Activated naive CD8-positive, alpha-beta T cell treated with anti-CD3 and anti-CD28 coated beads, Interleukin-2, amount 10 ng/mL, durations not matched to agents 7 days and 5 days (primary cell): ENCODE measurements at regions not wholly inside any gene's neighbourhood (a gene's known extent, or its start where the extent isn't known, plus 50 kb on each side); places are given as distances from the start of the nearest gene placed in this dataset.
"Not testable (repeated sequence)": the region's sequence is repeated elsewhere in the genome, so short reads cannot be mapped to it uniquely, and the experiment has no call there.

ENCODE experiments used
- ATAC-seq: fragments of 150-1000 bp; cut with Tn5 transposase; one replicate; pipeline ENCODE4 v1.10.0; 2021; ENCODE audit warnings: low read depth, moderate library complexity
- POLR2A ChIA-PET: fragments of 350-600 bp; sonication (Branson Sonifier 250); formaldehyde crosslinking; loops from one replicate; lab custom pipeline; 2021; ENCODE audit warnings: antibody characterized with exemption; lab: Charles Lee
- DNase-seq: peaks from one replicate; pipeline ENCODE4 v3.0.0; 2021
- H3K27ac Mint-ChIP-seq: one replicate; pipeline ENCODE4 v1.8.0; 2022; ENCODE audit warnings: mild to moderate bottlenecking, mixed read lengths
- H3K27me3 Mint-ChIP-seq: one replicate; pipeline ENCODE4 v1.8.0; 2022; ENCODE audit warnings: mild to moderate bottlenecking, moderate library complexity, mixed read lengths
- H3K36me3 Mint-ChIP-seq: one replicate; pipeline ENCODE4 v1.8.0; 2021; ENCODE audit warnings: mild to moderate bottlenecking, mixed read lengths
- H3K4me1 Mint-ChIP-seq: one replicate; pipeline ENCODE4 v1.8.0; 2021; ENCODE audit warnings: mixed read lengths
- H3K4me3 Mint-ChIP-seq: one replicate; pipeline ENCODE4 v1.8.0; 2022; ENCODE audit warnings: mild to moderate bottlenecking, moderate library complexity, mixed read lengths
- H3K9me3 Mint-ChIP-seq: one replicate; pipeline ENCODE4 v1.8.0; 2021; ENCODE audit warnings: mixed read lengths

DNA sequence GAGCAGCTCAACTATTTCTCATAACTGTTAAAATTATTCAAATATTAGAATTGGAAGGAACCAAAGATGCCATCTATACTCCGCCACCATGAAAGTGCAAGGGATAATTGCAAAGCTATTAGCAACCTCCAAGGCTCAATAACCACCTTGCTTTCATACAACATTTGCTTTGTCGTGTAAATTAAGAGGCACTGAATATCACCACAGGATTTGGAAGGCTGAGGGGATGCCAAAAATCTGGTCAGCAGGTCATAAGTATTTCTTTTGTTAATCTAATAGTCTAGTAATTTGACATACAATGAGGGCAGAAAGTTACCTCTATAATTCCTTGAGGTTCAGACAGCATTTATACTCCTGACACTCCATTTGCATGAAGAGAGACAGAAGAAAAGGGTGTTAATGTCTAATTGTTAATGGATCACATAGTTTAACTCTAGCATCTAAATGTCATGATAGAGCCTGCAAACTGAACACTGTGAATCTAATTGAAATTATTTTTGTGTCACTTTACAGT lies 200.9 kb upstream of the DIAPH2 start:
- Mint-ChIP-seq H3K27me3 (no peaks in the 10 kb centered on the region), H3K4me3 (no peak overlapping the region), H3K9me3 (no peaks in the 10 kb centered on the region), H3K27ac (no peak overlapping the region), H3K36me3 (no peaks in the 10 kb centered on the region), H3K4me1 (no peaks in the 10 kb centered on the region)
- POLR2A ChIA-PET, result no interaction called here
- DNase-seq, result no peak
- no peak for ATAC-seq

GRCh38 chrX:96486687-96487086 lies 198.0 kb upstream of the DIAPH2 start:
- H3K27ac Mint-ChIP-seq, ATAC-seq, DNase-seq, POLR2A ChIA-PET, H3K4me3 Mint-ChIP-seq, H3K9me3 Mint-ChIP-seq, H3K36me3 Mint-ChIP-seq, H3K4me1 Mint-ChIP-seq, H3K27me3 Mint-ChIP-seq: not testable (repeated sequence)

DNA sequence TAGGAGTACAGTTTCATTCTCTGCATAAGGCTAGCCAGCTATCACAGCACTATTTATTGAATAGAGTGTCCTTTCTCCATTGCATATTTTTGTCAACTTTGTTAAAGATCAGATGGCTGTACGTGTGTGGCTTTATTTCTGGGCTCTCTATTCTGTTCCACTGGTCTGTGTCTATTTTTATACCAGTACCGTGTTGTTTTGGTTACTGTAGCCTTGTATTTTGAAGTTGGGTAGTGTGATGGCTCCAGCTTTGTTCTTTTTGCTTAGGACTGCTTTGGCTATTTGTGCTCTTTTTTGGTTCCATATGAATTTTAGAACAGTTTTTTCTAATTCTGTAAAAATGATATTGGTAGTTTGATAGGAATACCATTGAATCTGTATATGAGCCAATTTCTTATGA lies 182.1 kb upstream of the DIAPH2 start:
- Mint-ChIP-seq H3K4me1 (no peaks in the 10 kb centered on the region), H3K36me3 (no peaks in the 10 kb centered on the region), H3K27ac (no peak overlapping the region), H3K9me3 (no peaks in the 10 kb centered on the region), H3K27me3 (no peaks in the 10 kb centered on the region), H3K4me3 (no peak overlapping the region)
- POLR2A ChIA-PET, result no interaction called here
- DNase-seq (no peak), ATAC-seq (no peak)

DNA sequence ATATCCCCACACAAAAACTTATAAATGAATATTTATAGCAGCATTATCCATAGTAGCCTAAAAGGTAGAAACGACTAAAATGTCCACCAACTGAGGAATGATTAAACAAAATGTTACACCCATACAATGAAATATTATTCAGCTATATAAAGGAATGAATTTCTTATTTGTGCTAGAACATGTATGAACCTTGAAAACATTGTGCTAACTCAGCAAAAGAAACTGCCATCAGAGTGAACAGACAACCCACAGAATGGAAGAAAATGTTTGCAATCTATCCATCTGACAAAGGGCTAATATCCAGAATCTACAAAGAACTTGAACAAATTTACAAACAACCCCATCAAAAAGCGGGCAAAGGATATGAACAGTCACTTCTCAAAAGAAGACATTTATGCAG lies 155.3 kb upstream of the DIAPH2 start:
- DNase-seq, ATAC-seq, H3K27me3 Mint-ChIP-seq, H3K4me1 Mint-ChIP-seq, POLR2A ChIA-PET, H3K36me3 Mint-ChIP-seq, H3K4me3 Mint-ChIP-seq, H3K27ac Mint-ChIP-seq, H3K9me3 Mint-ChIP-seq: not testable (repeated sequence)

DNA sequence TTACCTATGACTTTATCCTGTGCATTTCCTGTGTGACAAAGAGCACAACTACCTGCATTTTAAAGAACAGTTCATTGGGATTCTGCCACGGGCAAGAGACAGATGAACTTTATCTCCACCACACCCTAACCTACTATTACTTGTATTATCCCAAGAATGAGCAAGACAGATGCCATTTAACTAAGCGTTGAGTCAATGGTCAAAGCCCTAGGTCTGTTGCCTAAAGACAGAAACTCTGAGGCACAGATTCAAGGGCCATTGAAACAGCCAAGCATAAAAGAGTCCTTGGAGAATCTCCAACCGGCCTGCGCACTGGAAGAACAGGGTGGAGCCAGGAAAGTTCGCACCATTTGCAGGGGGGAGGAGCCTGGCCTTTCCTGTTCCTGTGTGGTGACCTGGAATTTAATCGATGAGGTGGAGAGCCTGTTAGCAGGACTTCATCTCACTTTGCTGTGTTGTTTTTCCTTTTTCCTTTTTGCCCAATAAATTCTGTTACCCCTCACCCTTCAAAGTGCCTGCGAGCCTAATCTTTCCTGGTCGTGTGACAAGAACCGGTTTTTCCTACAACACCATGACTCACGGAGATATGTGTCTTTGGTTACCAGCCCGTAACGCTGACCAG lies 146.4 kb upstream of the DIAPH2 start:
- DNase-seq (no peak), ATAC-seq (no peak)
- Mint-ChIP-seq H3K27ac (no peak overlapping the region), H3K4me1 (no peaks in the 10 kb centered on the region), H3K4me3 (no peak overlapping the region), H3K9me3 (no peaks in the 10 kb centered on the region), H3K27me3 (no peaks in the 10 kb centered on the region), H3K36me3 (no peaks in the 10 kb centered on the region)
- POLR2A ChIA-PET, result no interaction called here

DNA sequence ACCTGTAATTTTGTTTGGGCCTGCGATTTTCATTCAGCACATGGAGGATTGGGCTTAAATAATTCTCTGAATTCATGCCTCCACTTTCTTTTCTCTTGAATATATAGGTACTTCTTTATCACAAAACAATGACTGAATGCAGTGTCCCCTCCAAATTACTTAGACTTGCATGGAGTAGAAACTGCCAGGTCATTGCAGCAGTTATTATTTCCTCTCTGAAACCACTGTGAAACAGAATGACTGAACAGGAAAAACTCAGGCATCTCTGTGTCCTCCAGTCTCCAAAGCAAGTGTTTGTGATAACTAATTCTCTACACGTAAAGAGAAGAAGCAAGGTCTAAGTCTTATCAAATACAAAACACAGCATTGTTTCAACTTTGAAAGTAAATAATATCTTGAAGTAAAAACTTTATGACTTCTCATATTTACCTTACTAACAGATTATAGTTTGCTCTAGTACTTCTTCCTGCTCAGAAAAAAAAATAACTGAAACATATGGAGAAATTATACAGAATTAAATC lies 144.5 kb upstream of the DIAPH2 start:
- ATAC-seq, result no peak

GRCh38 chrX:96546281-96546680 lies 138.4 kb upstream of the DIAPH2 start:
- H3K4me3 Mint-ChIP-seq, H3K36me3 Mint-ChIP-seq, H3K27ac Mint-ChIP-seq, DNase-seq, ATAC-seq, POLR2A ChIA-PET, H3K27me3 Mint-ChIP-seq, H3K4me1 Mint-ChIP-seq, H3K9me3 Mint-ChIP-seq: not testable (repeated sequence)

More for the DNA sequence above, 144.5 kb upstream of the DIAPH2 start:
- Mint-ChIP-seq H3K27ac (no peak overlapping the region), H3K4me3 (no peak overlapping the region), H3K4me1 (no peaks in the 10 kb centered on the region), H3K9me3 (no peaks in the 10 kb centered on the region), H3K36me3 (no peaks in the 10 kb centered on the region), H3K27me3 (no peaks in the 10 kb centered on the region)
- DNase-seq, result no peak
- POLR2A ChIA-PET, result no interaction called here

GRCh38 chrX:96551322-96551872 lies 133.2 kb upstream of the DIAPH2 start:
- Mint-ChIP-seq H3K36me3 (no peaks in the 10 kb centered on the region), H3K9me3 (no peaks in the 10 kb centered on the region), H3K4me1 (no peaks in the 10 kb centered on the region), H3K4me3 (no peak overlapping the region), H3K27me3 (no peaks in the 10 kb centered on the region), H3K27ac (no peak overlapping the region)
- DNase-seq (no peak), ATAC-seq (no peak)
- POLR2A ChIA-PET, result no interaction called here

DNA sequence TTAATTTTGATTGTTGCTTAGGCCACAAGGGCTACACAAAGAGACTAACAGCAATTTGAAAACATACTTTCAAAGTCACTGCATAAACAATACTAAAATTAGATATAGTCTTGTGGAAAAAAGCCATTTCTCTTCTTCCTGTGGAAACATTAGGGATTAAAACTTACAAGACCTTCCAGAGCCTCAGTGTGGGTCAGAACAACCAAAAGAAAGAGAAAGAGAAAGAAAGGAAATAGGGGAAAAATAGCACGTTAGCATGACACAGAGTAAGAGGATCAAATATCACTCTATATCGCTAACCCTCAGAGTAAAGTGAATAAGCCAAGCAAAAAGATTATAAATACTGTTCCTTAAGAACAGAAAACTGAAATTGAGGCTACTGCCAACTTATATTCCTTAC lies 127.8 kb upstream of the DIAPH2 start:
- H3K9me3 Mint-ChIP-seq, result no peaks in the 10 kb centered on the region
- POLR2A ChIA-PET, result no interaction called here
- H3K27ac Mint-ChIP-seq, result no peak overlapping the region
- H3K4me1 Mint-ChIP-seq, result no peaks in the 10 kb centered on the region
- H3K4me3 Mint-ChIP-seq, result no peak overlapping the region
- DNase-seq (no peak), ATAC-seq (no peak)
- H3K36me3 Mint-ChIP-seq, result no peaks in the 10 kb centered on the region
- H3K27me3 Mint-ChIP-seq, result peaks cover 3% of the 10 kb centered on the region

GRCh38 chrX:96561129-96561528 lies 123.5 kb upstream of the DIAPH2 start:
- H3K9me3 Mint-ChIP-seq, H3K36me3 Mint-ChIP-seq, POLR2A ChIA-PET, DNase-seq, H3K4me1 Mint-ChIP-seq, H3K27ac Mint-ChIP-seq, H3K4me3 Mint-ChIP-seq, H3K27me3 Mint-ChIP-seq, ATAC-seq: not testable (repeated sequence)

GRCh38 chrX:96563646-96564045 lies 121.0 kb upstream of the DIAPH2 start:
- Mint-ChIP-seq H3K27ac (no peak overlapping the region), H3K27me3 (peaks cover 4% of the 10 kb centered on the region), H3K36me3 (no peaks in the 10 kb centered on the region), H3K4me1 (no peaks in the 10 kb centered on the region), H3K4me3 (no peak overlapping the region), H3K9me3 (no peaks in the 10 kb centered on the region)
- DNase-seq (no peak), ATAC-seq (no peak)
- POLR2A ChIA-PET, result no interaction called here

- no peaks in the 10 kb centered on the region for H3K4me1 Mint-ChIP-seq
- DNase-seq, result no peak
- no peak overlapping the region for H3K27ac Mint-ChIP-seq
- H3K27me3 Mint-ChIP-seq, result peaks cover 2% of the 10 kb centered on the region
- no peaks in the 10 kb centered on the region for H3K36me3 Mint-ChIP-seq
- no peak overlapping the region for H3K4me3 Mint-ChIP-seq
- H3K9me3 Mint-ChIP-seq, result no peaks in the 10 kb centered on the region
- no peak for ATAC-seq
- POLR2A ChIA-PET, result no interaction called here
Measured at GRCh38 chrX:96564595-96564994, 120.0 kb upstream of the DIAPH2 start.

DNA sequence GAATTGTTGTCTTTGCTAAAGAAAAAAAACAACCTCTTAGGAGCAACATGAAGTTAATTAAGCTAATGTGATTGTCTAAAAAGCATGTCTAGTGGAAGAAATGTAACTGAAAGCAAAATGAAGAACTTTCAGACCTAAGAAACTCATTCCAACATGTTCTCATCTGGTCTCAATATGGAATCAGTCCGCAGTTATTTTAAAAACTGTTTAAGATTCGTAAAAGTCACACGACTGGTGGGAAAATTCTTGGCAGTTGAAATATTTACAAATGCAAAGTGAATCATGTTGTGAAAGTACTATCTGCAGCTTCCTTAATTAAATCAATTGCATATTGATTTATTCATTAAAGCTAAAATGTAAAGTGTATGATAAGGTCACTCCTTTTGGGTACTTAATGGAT lies 117.8 kb upstream of the DIAPH2 start:
- no peak overlapping the region for H3K4me3 Mint-ChIP-seq
- no peak overlapping the region for H3K27ac Mint-ChIP-seq
- no peaks in the 10 kb centered on the region for H3K36me3 Mint-ChIP-seq
- ATAC-seq (no peak), DNase-seq (no peak)
- no peaks in the 10 kb centered on the region for H3K4me1 Mint-ChIP-seq
- peaks cover 1% of the 10 kb centered on the region for H3K27me3 Mint-ChIP-seq
- POLR2A ChIA-PET, result no interaction called here
- H3K9me3 Mint-ChIP-seq, result no peaks in the 10 kb centered on the region

GRCh38 chrX:96568071-96568470 lies 116.6 kb upstream of the DIAPH2 start:
- POLR2A ChIA-PET, result no interaction called here
- no peak for ATAC-seq
- no peak overlapping the region for H3K27ac Mint-ChIP-seq
- H3K9me3 Mint-ChIP-seq, result no peaks in the 10 kb centered on the region
- no peak for DNase-seq
- no peaks in the 10 kb centered on the region for H3K4me1 Mint-ChIP-seq
- H3K4me3 Mint-ChIP-seq, result no peak overlapping the region
- no peaks in the 10 kb centered on the region for H3K27me3 Mint-ChIP-seq
- H3K36me3 Mint-ChIP-seq, result no peaks in the 10 kb centered on the region
